ENCODE measurements at regions not wholly inside any gene's neighbourhood (a gene's known extent, or its start where the extent isn't known, plus 50 kb on each side); places are given as distances from the start of the nearest gene placed in this dataset.

- Mint-ChIP-seq H3K9me3 (peaks cover 8% of the 10 kb centered on the region), H3K27me3 (ENCODE audit: insufficient read depth) (no peaks in the 10 kb centered on the region), H3K27ac (no peak overlapping the region), H3K36me3 (ENCODE audit: low read depth) (no peaks in the 10 kb centered on the region), H3K4me3 (no peak overlapping the region), H3K4me1 (peaks cover 35% of the 10 kb centered on the region)
- H3K9ac ChIP-seq (ENCODE audit: extremely low read depth, low read length, poor library complexity, severe bottlenecking), result no peak overlapping the region
- no peaks in the 10 kb centered on the region for H3K27me3 ChIP-seq (ENCODE audit: control insufficient read depth, insufficient read depth, low read length, poor library complexity, severe bottlenecking)
- H3K36me3 ChIP-seq (ENCODE audit: control insufficient read depth, insufficient read depth, low read length), result no peaks in the 10 kb centered on the region
- H3K4me3 ChIP-seq (ENCODE audit: low read length), result no peak overlapping the region
- peak; percentile 58 for DNase-seq
- H3K4me1 ChIP-seq (ENCODE audit: control insufficient read depth, insufficient read depth, low read length), result peaks cover 5% of the 10 kb centered on the region
- no peak for TF ChIP-seq CTCF (conservative IDR thresholded peaks at IDR 0.05)
- 83% methylated on average over 2 of the region's 2 CpGs; no CpG with 5 or more reads in 1 of the 2 experiments for WGBS, 2 experiments (ENCODE audit: insufficient coverage in 1 of 2, insufficient read length in 1 of 2)
- no peak overlapping the region for H3K27ac ChIP-seq (ENCODE audit: low read depth, low read length)
- H3K9me3 ChIP-seq (ENCODE audit: control insufficient read depth, low read length), result no peaks in the 10 kb centered on the region
Measured at GRCh38 chr18:59788791-59789106, 91.5 kb upstream of the CCBE1 start.

- 70 to 76% methylated on average over 10 to 13 of the region's 13 CpGs for WGBS, 2 experiments (ENCODE audit: insufficient coverage in 1 of 2, insufficient read length in 1 of 2)
- H3K4me1 Mint-ChIP-seq, result peaks cover 37% of the 10 kb centered on the region
- H3K9me3 Mint-ChIP-seq, result peaks cover 8% of the 10 kb centered on the region
Measured at GRCh38 chr18:59787998-59788790, 91.0 kb upstream of the CCBE1 start.

GRCh38 chr18:59784694-59785093 is 87.5 kb upstream of the CCBE1 start:
- H3K27me3 ChIP-seq (ENCODE audit: control insufficient read depth, insufficient read depth, low read length, poor library complexity, severe bottlenecking), result no peaks in the 10 kb centered on the region
- no peak overlapping the region for H3K9ac ChIP-seq (ENCODE audit: extremely low read depth, low read length, poor library complexity, severe bottlenecking)
- Mint-ChIP-seq H3K36me3 (ENCODE audit: low read depth) (no peaks in the 10 kb centered on the region), H3K9me3 (peaks cover 3% of the 10 kb centered on the region), H3K4me3 (no peak overlapping the region), H3K4me1 (peaks cover 38% of the 10 kb centered on the region), H3K27ac (no peak overlapping the region), H3K27me3 (ENCODE audit: insufficient read depth) (no peaks in the 10 kb centered on the region)
- H3K36me3 ChIP-seq (ENCODE audit: control insufficient read depth, insufficient read depth, low read length), result no peaks in the 10 kb centered on the region
- H3K27ac ChIP-seq (ENCODE audit: low read depth, low read length), result no peak overlapping the region
- H3K9me3 ChIP-seq (ENCODE audit: control insufficient read depth, low read length), result no peaks in the 10 kb centered on the region
- TF ChIP-seq CTCF (conservative IDR thresholded peaks at IDR 0.05), result no peak
- H3K4me1 ChIP-seq (ENCODE audit: control insufficient read depth, insufficient read depth, low read length), result peaks cover 5% of the 10 kb centered on the region
- DNase-seq, result no peak
- 74 to 92% methylated on average over 2 of the region's 3 CpGs for WGBS, 2 experiments (ENCODE audit: insufficient coverage in 1 of 2, insufficient read length in 1 of 2)
- H3K4me3 ChIP-seq (ENCODE audit: low read length), result no peak overlapping the region

More at GRCh38 chr18:59787998-59788790, 91.0 kb upstream of the CCBE1 start:
- Mint-ChIP-seq H3K4me3 (no peak overlapping the region), H3K27me3 (ENCODE audit: insufficient read depth) (no peaks in the 10 kb centered on the region), H3K36me3 (ENCODE audit: low read depth) (no peaks in the 10 kb centered on the region), H3K27ac (no peak overlapping the region)
- H3K4me3 ChIP-seq (ENCODE audit: low read length), result no peak overlapping the region
- DNase-seq, result peak; percentile 66
- H3K4me1 ChIP-seq (ENCODE audit: control insufficient read depth, insufficient read depth, low read length), result peaks cover 5% of the 10 kb centered on the region
- no peaks in the 10 kb centered on the region for H3K9me3 ChIP-seq (ENCODE audit: control insufficient read depth, low read length)
- no peak overlapping the region for H3K27ac ChIP-seq (ENCODE audit: low read depth, low read length)
- no peaks in the 10 kb centered on the region for H3K27me3 ChIP-seq (ENCODE audit: control insufficient read depth, insufficient read depth, low read length, poor library complexity, severe bottlenecking)
- H3K9ac ChIP-seq (ENCODE audit: extremely low read depth, low read length, poor library complexity, severe bottlenecking), result no peak overlapping the region
- no peaks in the 10 kb centered on the region for H3K36me3 ChIP-seq (ENCODE audit: control insufficient read depth, insufficient read depth, low read length)
- no peak for TF ChIP-seq CTCF (conservative IDR thresholded peaks at IDR 0.05)
